HG03442 (cell line): ENCODE measurements at regions not wholly inside any gene's neighbourhood (a gene's known extent, or its start where the extent isn't known, plus 50 kb on each side); places are given as distances from the start of the nearest gene placed in this dataset.
A peak's percentile ranks its signal among the peaks of the same experiment; 100 is the strongest.
"Not testable (repeated sequence)": the region's sequence is repeated elsewhere in the genome, so short reads cannot be mapped to it uniquely, and the experiment has no call there.

Source experiments
- ATAC-seq: cut with Tn5 transposase; IDR thresholded peaks from one replicate; pipeline ENCODE4 v1.9.1; 2021; ENCODE audit warnings: mild to moderate bottlenecking, moderate library complexity; ENCODE audit not compliant: unreplicated experiment

DNA sequence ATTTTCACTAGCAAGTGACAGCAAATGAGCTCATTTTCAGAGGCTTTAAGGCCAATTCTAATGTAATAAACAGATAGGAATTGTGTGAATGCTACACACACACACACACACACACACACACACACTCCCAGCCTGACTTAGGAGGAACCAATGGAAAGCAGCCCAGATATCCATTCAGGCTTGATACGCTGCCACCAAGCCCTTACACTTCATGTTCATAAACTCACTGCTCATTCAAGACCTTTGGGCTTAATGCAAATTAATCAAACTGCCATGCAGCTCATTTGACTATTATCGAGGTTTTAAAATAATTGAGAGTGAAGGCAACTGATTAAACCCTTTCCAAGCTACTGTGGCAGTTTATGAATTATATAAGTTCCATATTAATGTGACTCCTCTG is 298.9 kb upstream of the NCKAP5 start:
- ATAC-seq = no peak

DNA sequence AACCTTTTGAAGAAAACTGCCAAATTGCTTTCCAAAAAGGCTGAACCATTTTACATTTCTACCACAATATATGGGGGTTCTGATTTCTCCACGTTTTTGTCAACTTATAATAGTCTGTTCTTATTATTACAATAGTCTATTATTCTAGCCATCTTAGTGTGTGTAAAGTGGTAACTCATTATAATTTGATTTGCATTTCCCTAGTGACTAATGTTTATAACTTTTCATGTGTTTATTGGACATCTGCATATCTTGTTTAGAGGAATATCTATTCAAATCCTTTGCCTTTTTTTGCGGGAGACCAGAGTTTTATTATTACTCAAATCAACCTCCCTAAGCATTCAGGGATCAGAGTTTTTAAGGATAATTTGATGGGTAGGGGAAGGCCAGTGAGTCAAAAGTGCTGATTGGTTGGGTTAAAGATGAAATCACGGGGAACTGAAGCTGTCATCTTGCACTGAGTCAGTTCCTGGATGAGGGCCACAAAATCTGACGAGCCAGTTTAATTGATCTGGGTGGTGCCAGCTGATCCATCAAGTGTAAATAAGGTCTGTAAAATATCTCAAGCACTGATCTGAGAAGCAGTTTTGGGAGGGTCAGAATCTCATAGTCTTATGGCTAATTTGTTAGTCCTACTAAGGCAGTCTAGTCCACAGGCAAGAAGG is 303.4 kb upstream of the NCKAP5 start:
- no peak for ATAC-seq

DNA sequence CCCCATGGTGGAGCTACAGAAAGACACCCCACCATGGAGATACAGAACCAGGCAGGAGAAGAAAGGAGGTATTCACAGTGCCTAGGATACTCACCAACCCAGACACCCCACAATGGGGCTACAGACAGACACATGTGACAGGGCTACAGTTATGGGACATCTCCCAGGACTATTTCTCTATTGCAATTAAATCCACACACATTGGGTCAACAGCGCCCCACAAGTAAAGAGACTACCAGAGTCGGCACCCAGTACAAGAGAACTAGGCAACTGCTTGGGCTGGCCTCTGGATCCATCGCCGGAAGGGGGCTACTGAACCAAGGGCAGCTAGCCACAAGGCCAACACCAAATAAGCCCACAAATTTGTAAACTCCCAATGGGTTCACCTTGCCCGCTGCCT is 310.1 kb upstream of the NCKAP5 start:
- ATAC-seq = no peak

DNA sequence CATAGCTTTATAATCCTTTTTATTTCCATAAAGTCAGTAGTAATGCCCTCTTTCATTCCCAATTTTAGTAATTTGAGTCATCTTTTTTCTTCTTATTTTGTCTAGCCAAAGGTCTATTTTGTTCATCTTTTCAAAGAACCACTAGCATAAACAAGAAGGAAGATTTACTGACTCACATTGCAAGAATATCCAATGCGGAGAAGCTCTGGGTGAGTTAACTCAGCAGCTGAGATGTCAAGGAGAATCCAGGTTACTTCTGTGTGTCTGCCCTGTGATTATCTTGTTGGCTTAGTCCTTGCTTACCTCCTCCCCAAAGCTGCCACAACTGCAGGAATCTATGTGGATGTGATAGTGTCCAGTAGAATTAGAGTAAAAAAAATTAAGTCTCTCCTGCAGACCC is 311.4 kb upstream of the NCKAP5 start:
- ATAC-seq = no peak

DNA sequence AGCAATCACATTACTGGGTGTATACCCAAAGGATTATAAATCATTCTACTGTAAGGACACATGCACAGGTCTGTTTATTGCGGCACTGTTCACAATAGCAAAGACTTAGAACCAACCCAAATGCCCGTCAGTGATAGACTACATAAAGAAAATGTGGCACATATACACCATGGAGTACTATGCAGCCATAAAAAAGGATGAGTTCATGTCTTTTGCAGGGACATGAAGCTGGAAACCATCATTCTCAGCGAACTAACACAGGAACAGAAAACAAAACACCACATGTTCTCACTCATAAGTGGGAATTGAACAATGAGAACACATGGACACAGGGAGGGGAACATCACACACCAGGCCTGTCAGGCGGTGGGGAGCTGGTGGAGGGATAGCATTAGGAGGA is 313.9 kb upstream of the NCKAP5 start:
- ATAC-seq = not testable (repeated sequence)

DNA sequence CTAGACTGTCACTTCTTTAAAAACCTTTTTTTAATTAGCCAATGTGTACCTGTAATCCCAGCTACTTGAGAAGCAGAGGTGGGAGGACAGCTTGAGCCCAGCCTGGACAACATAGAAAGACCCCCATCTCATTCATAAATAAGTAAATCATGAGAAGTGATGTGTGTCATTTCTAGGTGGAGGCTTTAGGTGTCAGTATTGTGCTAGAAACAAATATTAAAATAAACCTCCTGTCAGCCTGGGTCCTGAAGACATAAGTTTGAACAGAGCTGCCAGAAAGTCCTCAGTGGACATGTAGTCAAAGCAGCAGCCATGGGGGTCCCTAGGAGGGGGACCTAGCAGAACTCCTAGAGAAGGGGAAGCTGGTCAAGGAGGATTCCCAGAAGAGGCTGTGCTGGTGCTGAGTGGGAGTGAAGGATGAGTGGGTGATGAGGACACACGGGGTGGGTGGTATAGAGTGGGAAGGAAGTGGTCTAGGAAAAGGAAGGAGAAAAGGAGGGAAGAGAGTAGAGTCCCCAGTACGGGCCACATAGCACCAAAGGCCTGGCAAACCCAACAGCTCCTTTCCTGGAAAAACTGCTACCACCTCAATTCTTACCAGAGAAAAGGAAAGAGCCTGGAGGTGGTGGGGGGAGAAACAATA is 316.6 kb upstream of the NCKAP5 start:
- no peak for ATAC-seq

DNA sequence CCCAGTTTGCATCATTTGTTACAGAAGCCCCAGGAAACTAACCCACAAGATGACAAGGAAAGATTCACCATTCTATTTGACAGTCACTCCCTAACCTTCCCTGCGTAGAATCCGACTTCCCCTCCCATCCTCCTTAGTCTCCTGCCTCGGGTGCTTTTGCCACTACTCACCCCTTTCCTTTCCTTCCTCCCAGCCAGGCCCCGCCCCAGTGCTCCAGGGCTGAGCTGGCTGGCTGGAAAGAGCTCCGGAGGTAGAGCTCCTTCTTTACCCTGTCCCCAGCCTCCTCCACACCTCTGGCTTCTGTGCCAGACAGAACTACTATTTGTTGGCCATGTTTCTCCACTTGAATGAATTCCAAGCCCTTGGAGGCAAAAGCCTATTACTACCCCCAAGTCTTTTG is 317.6 kb upstream of the NCKAP5 start:
- ATAC-seq = no peak

DNA sequence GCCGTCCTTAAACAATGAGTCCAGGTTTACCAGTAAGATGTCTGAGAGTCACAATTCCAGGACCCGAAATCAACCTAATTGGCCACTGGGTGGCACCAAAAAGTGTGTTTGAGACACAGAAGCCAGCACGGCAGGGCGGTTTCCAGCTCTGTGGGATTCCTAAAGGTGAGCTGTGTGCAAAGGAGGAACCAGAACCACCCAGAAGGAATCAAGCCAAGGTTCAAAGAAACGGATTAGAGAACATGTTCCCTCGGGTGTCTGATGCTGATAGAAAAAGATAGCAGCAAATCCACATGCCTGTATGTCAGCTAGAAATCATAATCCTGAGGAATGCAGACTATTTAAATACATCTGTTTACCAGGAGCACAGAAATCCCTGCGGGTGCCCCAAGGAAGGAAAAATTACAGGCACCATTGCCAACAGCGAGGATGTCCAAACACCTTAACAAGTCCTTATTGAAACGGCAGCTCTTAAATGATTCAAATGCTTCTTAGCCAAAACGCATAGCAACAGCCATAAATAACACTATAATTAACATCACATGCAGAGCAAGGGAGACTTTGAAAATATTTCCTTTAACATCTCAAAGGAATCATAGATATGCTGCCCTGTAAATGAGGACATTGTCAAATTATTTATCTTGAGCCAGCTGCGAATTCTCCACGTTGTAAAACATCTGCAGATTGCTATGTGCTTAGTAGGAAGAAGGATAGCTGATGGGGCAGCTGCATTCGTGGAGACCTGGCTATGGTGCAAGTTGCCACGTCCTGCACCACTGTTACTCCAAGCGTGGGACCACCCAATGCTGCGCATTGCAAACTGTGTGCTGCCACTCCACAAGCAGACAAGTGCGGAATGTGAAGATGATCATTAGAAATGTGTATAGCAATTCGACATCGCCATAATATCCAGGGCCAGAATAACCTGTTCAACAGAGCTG is 318.7 kb upstream of the NCKAP5 start:
- peak; percentile 89 for ATAC-seq

DNA sequence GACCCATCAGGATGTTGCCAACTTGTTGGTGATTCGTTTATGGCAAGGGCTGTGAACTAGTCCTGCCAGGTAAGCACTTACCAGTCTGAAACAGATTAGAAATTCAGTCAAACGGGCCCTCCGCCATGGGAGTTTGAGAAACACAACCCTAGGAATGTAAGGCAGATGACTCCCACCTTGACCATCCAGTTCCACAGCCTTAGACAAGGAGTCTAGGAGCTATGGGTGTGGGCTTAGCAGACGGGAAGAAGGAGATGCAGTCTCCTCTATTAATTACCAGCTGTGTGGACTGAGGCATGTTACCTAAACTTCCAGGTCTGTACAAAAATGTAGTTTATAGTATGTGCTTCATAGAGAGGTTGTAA is 319.4 kb upstream of the NCKAP5 start:
- no peak for ATAC-seq

DNA sequence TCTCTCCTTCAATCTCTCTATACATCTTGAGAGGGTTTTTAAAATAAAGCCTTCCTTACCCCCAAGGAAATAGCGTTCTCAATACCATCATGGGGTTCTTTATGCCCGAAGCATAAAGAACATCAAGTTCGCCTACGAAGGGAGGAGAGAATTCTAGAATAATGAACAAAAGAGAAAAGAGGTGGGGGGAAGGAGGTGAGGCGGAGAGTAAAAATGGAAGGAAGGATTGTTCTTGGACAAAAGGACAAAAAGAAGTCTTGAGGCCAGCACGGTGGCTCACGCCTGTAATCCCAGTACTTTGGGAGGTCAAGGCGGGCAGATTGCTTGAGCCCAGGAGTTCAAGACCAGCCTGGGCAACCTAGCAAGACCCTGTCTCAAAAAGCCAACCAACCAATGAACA is 319.8 kb upstream of the NCKAP5 start:
- no peak for ATAC-seq

DNA sequence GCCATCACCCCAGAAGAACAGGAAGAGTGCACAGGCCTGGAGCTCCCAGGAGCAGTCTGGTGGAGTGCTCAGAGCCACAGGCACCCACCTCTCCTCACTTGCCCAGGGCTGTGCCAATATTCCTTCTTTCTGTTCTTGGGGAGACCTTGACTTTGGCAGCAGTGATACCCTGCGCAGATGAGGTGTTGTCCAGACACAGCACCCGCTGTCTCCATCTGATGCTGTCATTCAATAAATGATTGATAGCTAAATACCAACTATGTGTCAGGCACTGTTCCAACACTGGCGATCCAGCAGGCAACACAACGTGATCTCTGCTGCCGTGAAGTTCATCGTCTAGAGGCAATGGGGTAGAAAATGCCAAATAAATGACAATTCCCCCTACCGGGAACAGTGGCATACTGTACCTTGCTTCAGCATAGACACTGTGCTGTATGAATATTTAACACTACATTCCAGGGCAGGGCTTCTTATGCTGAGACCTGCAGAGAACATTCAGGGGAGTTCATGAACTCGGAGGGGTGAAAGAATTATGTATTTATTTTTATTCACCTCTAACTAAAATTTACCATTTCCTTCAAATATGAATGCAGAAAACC is 320.5 kb upstream of the NCKAP5 start:
- ATAC-seq = no peak

DNA sequence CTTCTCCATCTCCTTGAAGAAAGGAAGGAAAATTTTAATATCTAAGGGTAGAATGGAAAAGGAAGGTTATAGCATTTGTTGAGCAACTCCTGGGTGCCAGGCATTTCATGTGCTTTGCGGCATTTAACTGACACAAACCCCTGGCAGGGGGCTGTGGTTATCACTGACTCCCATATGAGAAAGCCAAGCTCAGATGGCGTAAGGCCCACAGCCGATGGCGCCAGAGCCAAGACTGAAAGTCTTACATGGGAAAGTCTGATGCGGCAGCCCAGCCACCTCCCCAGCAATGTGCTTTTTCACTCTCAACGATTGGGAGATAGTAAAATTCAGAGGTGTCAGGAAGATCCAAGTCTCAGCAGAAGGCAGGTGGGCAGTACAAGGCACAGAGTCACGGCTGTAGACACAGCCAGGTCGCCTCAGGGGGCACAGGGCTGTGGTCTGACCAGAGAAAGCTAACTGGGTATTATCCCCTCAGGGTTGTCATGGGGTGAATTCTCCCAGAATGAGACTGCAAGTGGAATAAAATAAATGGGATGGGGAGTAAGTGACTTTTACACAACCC is 324.2 kb upstream of the NCKAP5 start:
- ATAC-seq = no peak

DNA sequence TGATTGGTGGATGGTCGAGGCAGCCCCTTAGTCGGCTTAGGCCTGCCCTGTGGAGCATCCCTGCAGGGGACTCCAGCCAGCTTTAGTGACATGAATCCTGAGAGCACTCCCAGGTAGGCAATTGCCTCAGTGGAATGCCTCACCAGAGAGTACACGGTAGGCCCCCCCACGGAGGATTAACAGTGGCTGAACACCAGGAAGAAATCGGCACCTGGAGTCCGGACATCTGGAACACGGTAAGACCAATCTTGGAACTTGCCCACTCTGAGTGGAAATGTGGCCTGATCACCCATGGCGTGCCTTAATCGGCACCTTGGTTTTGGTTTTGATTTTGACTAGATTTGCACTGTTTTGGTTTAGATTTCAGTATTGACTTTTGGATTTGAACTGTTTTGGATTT is 326.2 kb upstream of the NCKAP5 start:
- ATAC-seq = no peak

DNA sequence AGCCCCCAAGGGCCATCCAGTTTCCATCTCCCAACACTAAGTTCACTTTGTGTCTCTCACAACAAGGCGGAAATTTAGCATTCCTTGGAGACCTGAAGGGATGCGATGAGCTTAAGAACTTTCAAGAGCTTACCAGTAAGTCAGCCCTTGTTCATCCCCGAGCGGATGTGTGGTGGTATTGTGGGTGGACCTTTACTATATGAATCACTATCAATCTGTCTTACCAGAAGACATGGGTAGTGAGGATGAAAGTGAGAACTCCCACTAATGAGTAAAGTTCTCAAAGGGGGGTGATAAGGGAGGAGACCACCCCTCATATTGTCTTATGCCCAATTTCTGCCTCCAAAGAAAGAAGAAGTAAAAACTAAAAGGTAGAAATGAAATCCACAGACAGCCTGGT is 329.6 kb upstream of the NCKAP5 start:
- not testable (repeated sequence) for ATAC-seq

DNA sequence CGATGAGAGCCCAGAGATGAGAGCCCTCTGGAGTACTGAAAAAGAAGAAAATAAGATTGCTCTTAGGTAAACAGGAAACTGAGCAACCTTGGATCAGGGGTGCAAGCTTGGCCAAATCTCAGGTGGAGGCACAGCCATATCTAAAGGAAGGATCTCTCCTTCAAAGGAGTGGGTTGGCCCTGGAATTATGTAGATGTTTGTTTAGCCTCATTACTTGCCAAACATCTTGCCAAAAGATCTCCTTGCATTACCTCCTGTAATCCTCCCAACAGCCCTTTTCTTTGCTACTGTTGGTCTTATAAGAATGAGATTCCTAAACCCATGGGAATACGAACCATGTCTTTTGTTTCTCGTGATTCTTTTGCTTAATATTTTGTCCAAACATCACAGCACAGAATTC is 332.6 kb upstream of the NCKAP5 start:
- ATAC-seq = no peak

DNA sequence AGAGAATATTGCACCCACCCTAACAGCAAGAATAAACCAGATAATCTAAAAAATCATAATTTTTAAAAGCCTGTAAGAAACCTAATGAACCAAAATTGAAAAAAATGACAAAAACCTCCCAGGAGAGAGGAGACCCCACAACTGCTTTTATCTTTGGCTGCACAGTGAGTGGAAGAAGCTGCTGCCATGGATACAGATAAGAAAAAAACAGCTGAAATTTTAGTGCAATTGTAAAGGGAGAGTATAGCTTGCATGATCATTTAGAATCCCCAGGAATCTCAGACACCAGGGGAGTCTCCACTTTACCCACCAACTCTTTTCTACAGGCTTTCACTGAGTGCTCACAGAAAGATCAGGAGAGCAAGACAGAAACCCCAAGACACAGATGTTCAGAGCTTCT is 338.1 kb upstream of the NCKAP5 start:
- no peak for ATAC-seq

DNA sequence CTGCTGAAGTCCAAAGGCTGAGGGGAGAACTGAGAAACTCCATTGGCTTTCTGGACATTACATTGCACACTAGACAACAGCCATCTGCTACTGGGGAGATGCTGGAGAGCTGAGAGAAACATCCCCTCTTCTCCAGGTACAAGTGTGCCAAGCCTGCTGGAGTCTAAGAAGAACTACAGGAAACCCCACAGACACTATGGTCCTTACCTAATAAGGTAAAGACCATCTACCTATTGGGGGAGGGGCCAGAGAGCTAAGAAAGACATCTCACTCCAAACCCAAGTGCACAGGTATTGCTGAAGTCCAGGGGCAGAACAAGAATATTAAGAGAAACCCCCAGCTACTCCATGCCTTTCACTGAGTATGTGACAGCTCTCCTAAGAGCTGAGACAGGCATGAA is 338.7 kb upstream of the NCKAP5 start:
- no peak for ATAC-seq

DNA sequence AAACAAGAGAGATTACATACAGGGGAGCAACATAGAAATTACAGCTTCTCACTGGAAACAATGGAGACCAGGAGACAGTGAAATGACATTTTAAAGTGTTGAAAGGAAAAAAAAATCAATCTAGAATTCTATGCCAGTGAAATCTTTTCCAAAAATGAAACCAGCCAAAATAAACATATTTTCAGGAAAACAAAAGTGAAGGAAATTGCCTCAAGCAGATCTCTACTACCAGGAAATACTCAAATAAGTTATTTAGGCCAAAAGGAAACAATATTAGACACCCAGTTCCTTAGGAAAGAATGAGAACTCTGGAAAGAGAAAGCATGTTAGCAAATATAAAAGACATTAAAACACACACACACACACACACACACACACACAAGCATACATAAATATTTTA is 339.9 kb upstream of the NCKAP5 start:
- no peak for ATAC-seq

DNA sequence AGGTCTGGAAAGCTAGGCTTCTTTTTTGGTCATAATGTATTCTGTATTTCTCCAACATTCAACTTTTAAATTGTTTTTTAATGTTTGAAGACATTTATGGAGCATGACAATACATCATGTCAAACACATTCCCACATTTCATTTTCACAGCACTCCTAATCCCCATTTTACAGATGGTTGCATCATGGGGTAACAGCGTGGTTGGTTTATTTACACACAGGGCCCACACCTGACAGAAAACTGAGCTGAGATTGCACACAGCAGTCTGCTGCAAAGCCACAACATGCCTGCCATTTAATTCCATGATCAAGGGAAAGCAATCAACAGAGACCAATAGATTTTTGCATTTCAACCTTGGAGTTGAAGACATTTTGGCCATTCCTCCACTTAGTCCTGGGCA is 335.7 kb upstream of the MGAT5 start:
- no peak for ATAC-seq

DNA sequence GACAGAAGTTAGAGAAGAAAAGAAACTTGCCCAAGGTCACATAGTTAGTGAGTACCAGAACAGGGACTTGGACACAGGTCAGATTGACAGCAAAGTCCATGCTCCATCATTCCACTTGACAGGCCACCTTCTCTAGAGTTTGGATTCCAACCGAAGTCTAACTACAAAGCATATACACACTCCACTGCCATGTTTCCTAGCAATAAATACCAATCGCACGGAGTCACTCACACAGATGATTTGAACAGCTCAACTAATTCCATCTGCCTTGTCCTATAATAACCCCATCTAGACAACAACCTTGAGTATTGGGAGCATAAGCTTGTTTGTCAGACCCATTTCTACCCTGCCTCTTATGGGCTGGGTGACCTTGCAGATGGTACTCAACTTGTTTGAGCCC is 334.6 kb upstream of the MGAT5 start:
- ATAC-seq = no peak

DNA sequence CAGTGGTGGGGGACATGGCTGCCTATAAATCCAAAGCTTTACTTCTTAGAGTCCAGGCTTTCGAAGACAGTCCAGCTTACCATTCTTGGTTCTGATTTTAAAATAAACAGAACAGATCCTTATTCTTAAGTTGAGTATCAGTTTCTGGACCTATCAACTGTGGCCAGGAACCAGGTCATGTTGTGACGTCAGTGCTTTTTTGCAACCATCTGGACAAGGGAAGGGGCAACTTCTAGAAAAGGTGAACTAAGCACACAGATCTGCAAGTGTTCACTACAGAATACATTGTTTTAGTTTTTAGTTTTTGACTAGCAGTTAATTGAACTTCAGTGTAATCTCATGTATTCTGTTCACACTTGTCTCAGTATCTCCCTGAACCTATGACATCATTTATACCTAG is 326.0 kb upstream of the MGAT5 start:
- no peak for ATAC-seq
